ENCODE measurements at regions not wholly inside any gene's neighbourhood (a gene's known extent, or its start where the extent isn't known, plus 50 kb on each side); places are given as distances from the start of the nearest gene placed in this dataset.
"Not testable (repeated sequence)": the region's sequence is repeated elsewhere in the genome, so short reads cannot be mapped to it uniquely, and the experiment has no call there.

DNA sequence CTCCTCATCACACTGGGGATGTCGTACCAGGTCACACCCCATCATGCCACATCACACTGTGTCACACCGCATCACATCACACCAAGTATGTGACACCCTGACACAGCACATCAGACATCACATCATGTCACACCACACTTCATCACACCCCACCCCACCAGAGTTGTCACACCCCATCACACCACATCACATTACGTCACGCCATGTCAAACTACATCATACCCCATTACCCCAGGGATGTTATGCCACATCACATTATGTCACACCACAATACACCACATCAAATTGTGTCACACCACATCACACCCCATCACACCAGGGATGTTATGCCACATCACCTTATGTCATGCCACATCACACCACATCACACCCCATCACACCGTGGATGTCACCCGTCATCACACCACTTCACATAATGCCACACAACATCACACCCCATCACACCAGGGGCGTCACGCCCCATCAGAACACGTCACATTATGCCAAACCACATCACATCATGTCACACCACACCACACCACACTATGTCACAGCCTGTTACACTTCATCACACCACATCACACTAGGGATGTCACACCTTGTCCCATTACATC, 133.6 kb downstream of the TMEM121 start:
- DNase-seq (ENCODE audit: low read depth), result no peak

DNA sequence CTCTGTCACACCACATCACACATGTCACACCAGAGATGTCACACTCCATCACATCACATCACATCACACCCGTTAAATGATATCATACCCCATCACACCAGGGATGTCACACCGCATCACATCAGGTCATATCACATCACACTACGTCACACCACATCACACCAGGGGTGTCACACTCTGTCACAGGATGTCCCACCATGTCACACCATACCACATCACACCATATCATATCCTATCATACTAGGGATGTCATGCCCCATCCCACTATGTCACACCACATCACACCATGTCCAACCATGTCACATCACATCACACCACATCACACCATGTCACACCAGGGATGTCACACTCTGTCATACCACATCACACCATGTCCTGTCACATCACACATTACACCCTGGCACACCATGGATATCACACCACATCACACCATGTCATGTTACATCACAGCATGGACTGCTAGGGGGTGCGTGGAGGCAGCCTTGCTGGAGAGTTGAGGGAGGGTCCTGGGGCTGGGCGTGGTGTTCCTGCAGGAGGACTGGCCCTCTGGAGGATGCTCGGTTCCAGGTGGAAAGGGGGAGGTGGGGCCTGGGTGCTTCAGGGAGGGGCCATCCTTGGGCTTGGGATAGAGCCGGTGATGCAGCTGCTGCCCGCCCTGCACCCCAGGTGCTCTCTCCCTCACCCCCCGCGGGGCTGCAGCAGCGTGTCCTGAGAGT, 134.6 kb downstream of the TMEM121 start:
- no peak for DNase-seq (ENCODE audit: low read depth)

DNA sequence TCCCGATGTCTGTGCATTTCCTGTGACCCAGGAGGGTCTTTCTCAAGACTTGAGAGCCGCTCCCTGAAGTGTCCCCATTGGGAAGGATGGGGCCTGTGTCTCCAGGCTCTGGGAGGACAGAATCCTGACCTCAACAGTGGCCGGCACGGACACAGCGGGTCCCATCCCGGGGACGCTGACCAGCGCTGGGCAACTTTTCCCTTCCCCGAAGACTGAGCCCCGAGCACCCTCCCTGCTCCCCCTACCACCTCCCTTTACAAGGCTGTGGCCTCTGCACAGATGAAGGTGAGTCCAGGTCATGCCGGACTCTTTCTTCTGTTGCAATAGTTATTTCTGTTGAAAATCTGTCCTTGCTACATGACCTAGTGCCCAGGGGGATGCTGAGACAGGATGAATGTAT, 135.7 kb downstream of the TMEM121 start:
- not testable (repeated sequence) for DNase-seq (ENCODE audit: low read depth)

DNA sequence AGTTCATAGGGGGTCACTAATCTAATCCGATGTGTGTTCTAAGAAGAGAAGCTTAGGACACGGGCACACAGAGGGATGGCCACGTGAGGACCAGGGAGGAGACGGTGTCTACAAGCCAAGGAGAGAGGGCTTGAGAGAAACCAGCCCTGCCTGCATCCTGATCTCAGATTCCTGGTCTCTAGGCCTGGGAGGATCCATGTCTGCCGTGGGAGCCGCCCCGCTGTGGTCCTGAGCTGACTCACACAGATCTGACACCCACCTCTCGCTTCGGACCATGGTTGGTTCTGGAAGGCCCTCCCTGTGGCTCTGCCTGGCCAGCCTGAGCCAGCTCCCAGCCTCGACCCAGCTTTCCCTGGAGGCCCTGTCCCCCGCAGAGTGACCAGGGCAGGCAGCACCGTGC, 136.2 kb downstream of the TMEM121 start:
- DNase-seq (ENCODE audit: low read depth), result not testable (repeated sequence)

DNA sequence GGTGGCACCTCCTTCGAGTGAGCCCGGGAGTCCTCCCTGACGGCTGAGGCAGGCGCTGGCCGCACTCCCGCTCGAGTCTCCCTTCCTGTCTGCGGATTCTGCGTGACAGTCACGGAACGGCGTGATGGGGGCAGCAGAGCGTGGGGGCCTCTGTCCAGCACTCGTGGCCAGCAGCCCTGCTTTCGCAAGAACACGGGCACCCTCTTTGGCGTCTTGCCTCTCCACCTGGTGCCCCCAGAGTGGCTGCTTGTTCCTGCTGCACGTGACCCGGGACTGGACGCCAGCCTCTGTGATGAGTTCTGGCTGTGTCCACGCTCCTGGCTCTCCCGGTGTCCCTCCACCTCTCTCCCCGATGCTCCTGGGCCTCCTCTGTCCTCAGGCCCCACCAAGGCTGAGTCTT, 136.9 kb downstream of the TMEM121 start:
- not testable (repeated sequence) for DNase-seq (ENCODE audit: low read depth)

DNA sequence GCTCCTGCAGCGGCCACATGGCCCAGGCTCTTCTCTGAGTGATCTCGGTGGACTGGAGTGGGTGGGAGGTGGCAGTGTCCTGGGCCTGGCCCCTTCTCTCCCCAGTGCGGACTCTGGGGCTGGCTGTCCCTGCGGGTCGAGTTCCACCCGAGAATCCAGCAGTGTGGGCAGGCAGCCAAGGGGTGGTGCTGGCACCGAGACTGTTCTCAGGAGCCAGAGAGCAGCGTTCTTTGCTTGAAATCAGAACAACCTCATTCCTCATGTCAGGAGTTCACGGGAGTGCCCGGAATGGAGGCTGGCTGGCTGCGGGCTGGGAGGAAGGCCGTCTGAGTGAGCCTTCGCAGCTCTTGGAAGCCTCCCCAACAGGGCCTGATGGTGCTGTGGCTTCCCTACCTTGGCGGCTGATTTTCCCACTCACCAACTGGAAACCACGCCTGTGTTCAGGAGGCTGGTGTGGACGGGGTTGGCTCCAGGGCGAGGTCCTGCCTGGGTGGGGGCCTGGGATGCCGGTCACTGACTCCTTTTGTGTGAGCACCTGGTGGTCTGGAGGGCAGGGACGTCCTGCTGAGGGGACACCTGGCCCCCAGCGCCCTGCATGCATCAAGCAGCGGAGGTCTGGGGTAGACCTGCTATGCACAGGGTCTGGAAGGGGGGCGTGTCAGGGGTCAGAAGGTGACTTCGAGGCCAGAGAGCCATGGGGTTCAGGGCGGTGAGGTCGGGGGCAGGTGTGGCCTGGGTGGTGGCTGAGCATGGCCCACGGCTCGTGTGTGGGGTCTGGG, 137.6 kb downstream of the TMEM121 start:
- DNase-seq (ENCODE audit: low read depth), result not testable (repeated sequence)

DNA sequence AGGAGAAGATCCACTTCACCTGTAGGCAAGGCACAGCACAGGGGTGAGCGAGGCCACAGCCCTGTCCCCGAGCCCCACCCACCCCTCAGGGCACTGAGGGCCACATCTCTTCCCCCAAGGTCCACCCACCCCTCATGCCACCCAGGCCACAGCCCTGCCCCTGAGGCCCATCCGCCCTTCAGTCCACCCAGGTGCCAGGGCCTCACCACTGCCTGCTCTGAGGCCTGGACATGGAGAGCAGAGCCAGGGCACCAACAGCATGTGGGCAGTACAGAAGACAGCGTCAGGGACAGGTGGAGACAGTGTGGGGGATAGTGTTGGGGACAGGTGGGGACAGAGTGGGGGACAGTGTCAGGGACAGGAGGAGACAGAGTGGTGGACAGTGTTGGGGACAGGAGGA, 138.3 kb downstream of the TMEM121 start:
- DNase-seq (ENCODE audit: low read depth), result no peak

DNA sequence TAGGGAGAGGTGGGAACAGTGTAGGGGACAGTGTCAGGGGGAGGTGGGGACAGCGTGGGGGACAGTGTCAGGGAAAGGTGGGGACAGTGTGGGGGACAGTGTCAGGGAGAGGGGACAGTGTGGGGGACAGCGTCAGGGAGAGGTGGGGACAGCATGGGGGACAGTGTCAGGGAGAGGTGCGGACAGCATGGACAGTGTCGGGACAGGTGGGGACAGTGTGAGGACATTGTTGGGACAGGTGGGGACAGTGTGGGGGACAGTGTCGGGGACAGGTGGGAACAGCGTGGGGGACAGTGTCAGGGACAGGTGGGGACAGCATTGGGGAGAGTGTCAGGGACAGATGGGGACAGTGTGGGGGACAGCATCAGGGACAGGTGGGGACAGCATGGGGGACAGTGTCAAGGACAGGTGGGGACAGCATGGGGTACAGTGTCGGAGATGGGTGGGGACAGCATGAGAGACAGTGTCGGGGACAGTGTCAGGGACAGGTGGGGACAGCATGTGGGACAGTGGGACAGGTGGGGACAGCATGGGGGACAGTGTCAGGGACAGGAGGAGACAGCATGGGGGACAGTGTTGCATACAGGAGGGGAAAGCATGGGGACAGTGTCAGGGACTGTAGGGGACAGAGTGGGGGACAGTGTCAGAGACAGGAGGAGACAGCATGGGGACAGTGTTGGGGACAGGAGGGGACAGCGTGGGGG, 139.0 kb downstream of the TMEM121 start:
- no peak for DNase-seq (ENCODE audit: low read depth)

DNA sequence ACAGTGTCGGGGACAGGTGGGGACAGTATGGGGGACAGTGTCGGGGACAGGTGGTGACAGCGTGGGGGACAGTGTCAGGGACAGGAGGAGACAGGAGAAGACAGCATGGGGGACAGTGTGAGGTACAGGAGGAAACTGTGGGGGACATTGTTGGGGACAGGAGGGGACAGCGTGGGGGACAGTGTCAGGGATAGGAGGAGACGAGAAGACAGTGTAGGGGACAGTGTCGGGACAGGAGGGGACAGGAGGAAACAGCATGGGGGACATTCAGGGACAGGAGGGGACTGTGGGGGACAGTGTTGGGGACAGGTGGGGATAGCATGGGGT, 139.5 kb downstream of the TMEM121 start:
- no peak for DNase-seq (ENCODE audit: low read depth)

DNA sequence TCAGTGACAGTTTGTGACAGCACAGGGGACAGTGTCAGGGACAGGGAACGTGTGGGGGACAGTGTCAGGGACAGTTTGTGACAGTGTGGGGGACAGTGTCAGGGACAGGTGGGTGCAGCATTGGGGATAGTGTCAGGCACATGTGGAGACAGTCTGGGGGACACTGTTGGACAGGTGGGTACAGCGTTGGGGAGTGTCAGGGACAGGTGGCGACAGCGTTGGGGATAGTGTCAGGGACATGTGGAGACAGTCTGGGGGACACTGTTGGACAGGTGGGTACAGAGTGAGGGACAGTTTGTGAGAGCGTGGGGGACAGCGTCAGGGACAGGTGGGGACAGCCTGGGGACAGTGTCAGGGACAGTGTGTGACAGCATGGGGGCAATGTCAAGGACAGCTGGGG, 140.0 kb downstream of the TMEM121 start:
- no peak for DNase-seq (ENCODE audit: low read depth)

DNA sequence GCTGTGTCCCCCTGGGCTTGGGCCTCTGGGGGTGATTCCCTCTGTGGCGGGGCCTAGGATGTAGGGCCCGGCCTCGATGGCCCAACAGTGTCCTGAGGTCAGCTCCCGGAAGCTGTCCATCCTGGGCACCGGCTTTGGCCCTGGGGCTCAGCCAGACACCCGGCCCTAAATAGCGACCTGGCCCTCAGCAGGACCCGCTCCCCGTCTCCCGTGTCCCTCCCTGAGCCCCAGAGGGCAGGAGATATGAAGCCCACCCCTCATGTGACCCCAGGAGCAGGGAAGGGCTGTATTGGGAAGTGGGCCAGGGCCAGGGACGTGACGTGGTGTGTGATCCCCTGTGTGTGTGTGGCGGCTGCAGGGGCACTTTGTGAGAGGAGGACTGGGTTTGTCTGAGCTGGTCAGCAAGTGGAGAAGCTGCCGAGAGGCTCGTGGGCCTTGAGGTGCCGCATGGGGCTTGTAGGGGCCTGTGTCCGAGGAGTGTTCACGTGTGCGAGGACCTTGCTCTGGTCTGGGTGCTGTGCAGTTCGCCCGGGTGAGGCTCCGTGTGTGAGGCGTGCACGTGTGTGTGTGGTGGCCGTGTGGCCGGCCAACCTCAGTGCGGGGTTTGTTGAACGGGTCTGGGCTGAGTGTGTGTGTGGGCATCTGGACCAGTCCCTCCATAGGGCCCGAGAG, 140.7 kb downstream of the TMEM121 start:
- not testable (repeated sequence) for DNase-seq (ENCODE audit: low read depth)

DNA sequence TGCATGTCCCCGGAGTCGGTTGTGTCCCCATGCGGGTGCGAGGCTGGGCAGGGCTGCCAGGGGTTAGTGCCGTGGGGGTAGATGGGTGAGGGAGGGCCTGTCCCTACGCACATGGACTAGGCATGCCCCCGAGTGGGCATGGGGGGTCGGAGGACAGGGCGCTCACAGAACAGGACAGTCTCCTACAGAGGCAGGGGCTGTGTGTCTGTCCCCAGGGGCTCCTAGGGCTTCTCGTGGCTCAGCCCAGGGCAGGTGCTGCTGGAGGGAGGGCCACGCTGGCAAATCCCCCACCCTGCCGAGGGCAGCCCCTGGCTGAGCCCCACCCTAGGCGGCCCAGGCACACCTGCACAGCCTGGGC, 141.3 kb downstream of the TMEM121 start:
- not testable (repeated sequence) for DNase-seq (ENCODE audit: low read depth)

DNA sequence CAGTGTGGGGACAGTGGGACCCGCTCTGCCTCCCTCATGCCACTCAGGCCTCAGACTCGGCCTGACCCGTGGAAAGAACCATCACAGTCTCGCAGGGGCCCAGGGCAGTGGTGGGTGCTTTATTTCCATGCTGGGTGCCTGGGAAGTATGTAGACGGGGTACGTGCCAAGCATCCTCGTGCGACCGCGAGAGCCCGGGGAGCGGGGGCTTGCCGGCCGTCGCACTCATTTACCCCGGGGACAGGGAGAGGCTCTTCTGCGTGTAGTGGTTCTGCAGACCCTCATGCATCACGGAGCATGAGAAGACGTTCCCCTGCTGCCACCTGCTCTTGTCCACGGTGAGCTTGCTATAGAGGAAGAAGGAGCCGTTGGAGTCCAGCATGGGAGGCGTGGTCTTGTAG, 141.6 kb downstream of the TMEM121 start:
- DNase-seq (ENCODE audit: low read depth), result not testable (repeated sequence)

DNA sequence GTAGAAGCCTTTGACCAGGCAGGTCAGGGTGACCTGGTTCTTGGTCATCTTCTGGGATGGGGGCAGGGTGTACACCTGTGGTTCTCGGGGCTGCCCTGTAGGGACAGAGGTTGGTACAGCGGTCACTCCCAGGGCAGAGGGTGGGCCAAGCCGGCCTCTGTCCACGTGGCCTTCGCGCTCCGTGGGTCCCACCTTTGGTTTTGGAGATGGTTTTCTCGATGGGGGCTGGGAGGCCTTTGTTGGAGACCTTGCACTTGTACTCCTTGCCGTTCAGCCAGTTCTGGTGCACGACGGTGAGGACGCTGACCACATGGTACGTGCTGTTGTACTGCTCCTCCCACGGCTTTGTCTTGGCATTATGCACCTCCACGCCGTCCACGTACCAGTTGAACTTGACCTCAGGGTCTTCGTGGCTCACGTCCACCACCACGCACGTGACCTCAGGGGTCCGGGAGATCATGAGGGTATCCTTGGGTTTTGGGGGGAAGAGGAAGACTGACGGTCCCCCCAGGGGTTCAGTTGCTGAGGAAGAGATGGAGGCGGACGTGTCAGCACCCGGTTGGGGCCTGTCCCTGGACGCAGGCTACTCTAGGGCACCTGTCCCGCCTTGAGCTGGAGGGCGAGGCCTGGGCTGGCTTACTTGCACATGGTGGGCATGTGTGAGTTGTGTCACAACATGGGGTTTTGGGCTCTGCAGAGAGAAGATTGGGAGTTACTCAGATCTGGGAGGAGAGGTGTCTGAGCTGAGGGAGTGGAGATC, 142.3 kb downstream of the TMEM121 start:
- not testable (repeated sequence) for DNase-seq (ENCODE audit: low read depth)

DNA sequence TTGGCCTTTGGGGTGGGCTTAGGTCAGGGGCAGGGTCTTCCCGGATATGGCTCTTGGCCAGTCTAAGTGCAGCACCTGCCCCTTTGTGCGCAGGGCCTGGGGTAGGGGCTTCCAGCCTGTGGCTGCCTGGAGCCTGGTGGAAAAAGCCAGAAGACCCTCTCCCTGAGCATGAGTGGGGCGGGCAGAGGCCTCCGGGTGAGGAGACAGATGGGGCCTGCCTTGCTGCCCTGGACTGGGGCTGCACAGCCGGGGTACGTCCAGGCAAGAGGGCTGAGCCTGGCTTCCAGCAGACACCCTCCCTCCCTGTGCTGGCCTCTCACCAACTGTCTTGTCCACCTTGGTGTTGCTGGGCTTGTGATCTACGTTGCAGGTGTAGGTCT, 142.8 kb downstream of the TMEM121 start:
- DNase-seq (ENCODE audit: low read depth), result not testable (repeated sequence)

DNA sequence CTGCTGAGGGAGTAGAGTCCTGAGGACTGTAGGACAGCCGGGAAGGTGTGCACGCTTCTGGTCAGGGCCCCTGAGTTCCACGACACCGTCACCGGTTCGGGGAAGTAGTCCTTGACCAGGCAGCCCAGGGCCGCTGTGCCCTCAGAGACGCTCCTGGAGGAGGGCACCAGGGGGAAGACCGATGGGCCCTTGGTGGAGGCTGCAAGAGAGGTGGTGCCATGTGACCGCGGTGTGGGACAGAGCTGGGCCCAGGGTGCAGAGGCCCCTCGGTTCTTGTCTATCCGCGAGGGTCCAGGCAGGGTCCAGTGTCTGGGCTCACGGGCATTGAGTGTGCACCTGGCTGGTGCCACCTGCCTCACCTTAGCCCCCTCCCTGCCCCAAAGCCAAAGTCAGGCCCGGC, 143.3 kb downstream of the TMEM121 start:
- not testable (repeated sequence) for DNase-seq (ENCODE audit: low read depth)

DNA sequence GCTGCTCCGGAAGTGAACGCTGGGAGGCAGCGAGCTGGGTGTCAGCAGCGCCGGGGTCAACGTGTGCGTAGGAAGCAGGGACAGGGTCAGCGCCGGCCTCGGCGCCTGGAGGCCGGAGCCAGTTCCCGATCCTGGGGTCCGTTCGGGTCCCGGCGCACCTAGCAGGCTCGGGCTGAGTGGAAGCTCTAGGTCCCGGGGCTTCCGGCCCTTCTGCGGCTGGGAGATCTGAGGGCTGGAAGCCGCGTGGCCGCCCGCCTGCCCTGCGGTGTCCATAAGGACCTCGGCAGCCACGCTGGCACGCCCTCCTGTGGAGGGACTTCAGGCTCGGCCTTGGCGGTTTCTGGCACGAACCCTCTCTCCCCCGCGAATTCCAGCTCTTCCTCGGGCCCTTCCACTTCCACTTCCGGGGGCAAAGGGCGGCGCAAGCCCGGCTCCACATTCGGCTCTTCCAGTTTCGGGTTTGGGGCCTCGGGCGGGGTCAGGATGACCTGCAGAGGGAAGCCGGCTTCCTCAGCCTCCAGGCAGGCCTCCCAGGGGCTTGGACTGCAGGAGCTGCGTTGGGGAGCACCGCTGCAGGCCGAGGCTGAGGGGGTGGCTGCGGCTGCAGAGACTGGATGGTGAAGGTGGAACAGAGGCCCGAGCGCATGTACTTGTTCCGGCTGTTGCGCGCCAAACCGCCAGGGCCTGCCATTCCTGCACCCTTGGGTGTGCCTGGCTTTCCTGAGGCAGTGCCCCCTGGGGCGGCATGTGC, 146.2 kb downstream of the TMEM121 start:
- not testable (repeated sequence) for DNase-seq (ENCODE audit: low read depth)

DNA sequence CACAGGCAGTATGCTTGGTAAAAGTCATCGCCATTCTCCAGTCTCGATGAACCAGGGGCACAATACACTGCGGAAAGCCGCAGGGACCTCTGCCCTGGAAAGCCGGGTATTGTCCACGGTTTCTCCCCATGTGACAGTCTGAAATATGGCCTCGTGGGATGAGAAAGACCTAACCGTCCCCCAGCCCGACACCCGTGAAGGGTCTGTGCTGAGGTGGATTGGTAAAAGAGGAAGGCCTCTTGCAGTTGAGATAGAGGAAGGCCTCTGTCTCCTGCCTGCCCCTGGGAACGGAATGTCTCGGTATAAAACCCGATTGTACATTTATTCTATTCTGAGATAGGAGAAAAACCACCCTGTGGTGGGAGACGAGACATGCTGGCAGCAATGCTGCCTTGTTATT, 149.1 kb downstream of the TMEM121 start:
- DNase-seq (ENCODE audit: low read depth), result not testable (repeated sequence)

DNA sequence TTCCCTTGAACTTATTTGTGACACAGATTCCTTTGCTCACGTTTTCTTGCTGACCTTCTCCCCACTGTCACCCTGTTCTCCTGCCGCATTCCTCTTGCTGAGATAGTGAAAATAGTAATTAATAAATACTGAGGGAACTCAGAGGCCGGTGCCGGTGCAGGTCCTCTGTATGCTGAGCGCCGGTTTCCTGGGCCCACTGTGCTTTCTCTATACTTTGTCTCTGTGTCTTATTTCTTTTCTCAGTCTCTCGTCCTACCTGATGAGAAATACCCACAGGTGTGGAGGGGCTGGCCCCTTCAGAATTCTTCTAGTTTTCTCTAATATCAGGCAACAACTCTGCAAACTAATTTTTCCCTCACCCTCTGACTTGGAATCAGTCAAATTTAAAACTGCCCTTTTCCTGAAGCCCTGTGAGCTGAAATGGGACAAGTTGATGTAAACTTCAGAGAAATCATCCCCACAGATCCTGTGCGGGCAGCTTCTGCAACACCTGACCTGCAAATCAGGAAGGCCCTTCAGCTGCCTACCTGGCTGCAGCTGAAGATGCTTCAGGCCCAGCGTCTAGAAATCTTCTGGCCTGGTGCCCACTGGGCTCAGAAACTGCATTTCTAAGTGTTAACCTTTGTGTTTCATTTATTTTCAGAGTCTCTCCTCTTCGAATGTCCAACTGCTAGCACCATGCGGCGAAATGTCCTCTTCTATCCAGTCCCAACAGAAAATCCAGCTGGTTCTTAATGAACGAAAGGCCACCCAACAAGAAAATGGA, 149.7 kb downstream of the TMEM121 start:
- DNase-seq (ENCODE audit: low read depth), result not testable (repeated sequence)

DNA sequence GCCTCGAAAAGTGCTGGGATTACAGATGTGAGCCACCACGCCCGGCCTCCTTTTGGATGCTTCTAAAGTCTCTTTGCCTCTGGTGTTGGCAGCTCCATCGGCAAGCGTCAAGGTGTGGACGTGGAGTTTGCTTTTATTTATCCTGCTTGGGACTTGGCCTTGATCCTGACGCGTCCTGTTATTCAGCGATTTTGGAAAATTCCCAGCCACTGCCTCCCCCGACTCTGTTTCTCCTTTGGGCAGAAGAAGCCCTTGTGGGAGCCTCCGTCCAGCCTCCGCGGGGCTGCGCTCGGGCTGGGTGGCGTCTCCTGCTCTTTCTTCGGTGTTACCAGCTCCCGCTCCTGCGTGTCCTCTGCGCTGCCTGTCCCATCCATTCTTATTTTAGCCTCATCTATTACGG, 151.7 kb downstream of the TMEM121 start:
- DNase-seq (ENCODE audit: low read depth), result not testable (repeated sequence)

All from activated T-cell treated with anti-CD3 and anti-CD28 coated beads for 24 hours (primary cell).